PC-9 (cell line): ENCODE measurements at regions not wholly inside any gene's neighbourhood (a gene's known extent, or its start where the extent isn't known, plus 50 kb on each side); places are given as distances from the start of the nearest gene placed in this dataset.

Source experiments
- EZH2 ChIP-seq: fragments of 200-600 bp; sonication (generic); IDR thresholded peaks from 2 replicates; pipeline ENCODE4 v1.8.0; 2017; ENCODE audit warnings: antibody characterized with exemption, low read depth
- TF ChIP-seq, protein P1 (sequence below): fragments of 200-600 bp; sonication (generic); conservative IDR thresholded peaks from 2 replicates; pipeline ENCODE4 v1.6.1; 2017; ENCODE audit warnings: mixed run types, antibody characterized with exemption, mild to moderate bottlenecking, moderate library complexity

DNA sequence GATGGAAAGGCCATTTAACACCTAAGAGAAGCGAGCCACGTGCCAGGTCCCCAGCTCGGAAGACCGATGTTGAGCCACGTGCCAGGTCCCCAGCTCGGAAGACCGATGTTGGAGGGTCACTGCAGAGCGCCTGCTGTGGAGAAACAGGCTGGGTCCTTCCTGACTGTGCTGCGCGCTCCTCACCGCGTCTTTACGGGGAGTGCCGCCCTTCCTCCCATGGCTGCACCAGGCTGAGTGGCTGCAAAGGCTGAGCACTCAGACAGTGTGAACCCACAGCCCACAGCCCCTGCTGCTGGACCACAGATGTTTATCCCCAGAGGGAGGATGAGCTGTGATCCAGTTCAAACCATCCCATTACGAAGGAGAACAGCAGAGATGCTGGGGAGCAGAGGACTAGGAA is 55.7 kb downstream of the RTP5 start:
- TF ChIP-seq, protein P1, sequence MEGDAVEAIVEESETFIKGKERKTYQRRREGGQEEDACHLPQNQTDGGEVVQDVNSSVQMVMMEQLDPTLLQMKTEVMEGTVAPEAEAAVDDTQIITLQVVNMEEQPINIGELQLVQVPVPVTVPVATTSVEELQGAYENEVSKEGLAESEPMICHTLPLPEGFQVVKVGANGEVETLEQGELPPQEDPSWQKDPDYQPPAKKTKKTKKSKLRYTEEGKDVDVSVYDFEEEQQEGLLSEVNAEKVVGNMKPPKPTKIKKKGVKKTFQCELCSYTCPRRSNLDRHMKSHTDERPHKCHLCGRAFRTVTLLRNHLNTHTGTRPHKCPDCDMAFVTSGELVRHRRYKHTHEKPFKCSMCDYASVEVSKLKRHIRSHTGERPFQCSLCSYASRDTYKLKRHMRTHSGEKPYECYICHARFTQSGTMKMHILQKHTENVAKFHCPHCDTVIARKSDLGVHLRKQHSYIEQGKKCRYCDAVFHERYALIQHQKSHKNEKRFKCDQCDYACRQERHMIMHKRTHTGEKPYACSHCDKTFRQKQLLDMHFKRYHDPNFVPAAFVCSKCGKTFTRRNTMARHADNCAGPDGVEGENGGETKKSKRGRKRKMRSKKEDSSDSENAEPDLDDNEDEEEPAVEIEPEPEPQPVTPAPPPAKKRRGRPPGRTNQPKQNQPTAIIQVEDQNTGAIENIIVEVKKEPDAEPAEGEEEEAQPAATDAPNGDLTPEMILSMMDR, result no peak
- TF ChIP-seq EZH2, result no peak
